CD4-positive, alpha-beta T cell treated with Interferon gamma for 1 hour (primary cell): ENCODE measurements at regions not wholly inside any gene's neighbourhood (a gene's known extent, or its start where the extent isn't known, plus 50 kb on each side); places are given as distances from the start of the nearest gene placed in this dataset.
A peak's percentile ranks its signal among the peaks of the same experiment; 100 is the strongest.
"Not testable (repeated sequence)": the region's sequence is repeated elsewhere in the genome, so short reads cannot be mapped to it uniquely, and the experiment has no call there.

ENCODE experiments used
- DNase-seq: peaks from one replicate; pipeline ENCODE4 v3.0.0-alpha.2; 2020

DNA sequence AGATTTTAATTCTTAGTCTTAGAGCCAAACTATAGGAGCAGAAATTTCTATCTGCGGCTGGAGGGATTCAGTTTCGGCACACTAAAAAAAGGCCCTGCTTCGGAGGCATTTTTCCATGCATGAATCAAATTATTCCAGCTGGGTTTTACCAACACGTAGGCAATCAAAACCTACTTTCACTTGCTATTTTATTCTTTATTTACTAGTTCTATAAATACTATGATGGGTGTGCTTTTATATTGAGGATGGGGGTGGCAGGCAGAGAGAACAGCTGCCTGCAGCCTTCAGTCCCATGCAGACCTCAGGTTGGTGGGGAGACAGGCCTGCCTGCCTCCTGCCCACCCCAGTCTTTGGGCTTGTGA, 609.8 kb downstream of the BCOR start:
- no peak for DNase-seq

DNA sequence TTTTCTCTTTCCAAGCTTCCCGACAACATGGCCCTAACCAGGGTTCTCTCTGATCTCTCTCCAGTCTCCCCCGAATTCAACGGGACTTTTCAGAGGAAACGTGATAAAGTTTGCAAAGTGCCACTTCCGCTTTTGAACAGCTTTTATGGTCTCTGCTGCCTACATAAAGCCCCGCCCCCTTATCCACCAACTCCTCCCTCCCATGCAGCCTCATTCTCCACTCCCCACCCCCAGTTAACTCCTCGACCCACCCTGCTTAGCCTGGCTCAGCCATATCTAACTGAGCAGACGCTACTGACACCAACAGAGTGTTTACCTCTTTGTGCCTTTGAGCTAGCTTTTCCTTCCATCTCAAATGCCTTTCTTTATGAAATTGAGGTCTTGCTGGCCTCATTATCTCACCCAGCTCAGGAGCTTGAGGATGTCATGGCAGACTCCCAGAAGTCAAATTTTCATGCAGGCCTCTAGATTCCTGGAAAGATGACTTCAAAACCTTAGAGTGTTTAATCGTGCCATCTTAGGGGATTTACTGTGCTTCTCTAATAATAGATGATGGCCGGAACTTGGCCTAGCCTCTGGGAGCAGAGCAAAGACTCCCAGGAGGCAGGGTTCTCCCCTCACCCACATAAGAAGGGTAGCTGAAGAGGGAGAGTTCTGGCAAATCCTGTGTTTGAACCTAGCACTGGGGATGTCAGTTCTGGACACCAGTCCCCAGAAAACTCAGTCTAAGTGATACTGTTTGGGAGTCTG, 606.0 kb downstream of the BCOR start:
- peak; percentile 72 for DNase-seq

DNA sequence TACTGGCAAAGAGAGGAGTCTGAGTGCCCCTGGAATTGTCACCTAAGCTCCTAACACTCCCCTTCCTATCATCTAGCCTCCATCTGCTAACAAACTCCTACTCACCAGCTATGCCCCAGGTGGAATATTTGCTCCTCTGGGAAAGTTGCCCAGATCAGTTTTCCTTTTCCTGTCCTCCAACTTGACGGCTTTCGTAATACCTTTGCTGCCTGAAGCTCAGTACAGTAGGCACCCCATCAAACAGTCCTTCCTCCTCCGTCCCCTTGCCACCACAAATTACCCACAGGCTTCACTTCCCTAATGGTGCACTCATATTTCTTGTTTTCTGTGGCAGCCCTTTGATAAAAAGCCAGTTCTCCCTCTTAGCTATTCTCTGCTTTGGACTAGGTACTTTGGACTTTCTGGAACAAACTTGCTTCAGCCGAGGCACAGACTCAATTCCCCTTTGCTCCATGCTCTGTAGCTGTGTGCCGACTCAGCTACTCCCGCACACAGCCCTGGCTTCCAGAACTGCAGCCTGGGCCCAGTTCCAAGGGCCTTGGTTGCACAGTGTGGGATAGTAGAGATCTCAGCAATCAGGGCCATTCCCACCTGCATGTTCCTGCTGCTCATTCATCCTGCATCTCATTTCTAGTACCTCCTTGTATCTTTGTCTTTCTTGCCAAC, 605.1 kb downstream of the BCOR start:
- DNase-seq: peak; percentile 6

DNA sequence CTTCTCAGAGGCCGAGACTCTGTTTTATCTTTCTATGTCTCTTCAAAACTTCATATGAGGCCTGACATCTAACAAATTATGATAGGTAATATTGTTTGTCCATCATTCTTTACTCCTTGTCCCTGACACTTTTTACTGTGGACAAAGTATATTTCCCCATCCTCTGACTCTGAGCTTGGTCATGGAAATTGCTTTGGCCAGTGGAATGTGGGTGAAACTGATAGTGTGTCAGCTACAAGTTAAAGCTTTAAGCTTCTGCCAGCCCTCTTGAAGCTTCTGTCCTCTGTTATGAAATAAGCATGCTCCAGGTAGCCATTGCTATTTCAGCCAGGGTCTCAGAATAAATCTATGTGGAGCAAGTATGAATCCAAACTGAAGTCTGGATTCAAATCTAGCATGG, 604.6 kb downstream of the BCOR start:
- DNase-seq: no peak

DNA sequence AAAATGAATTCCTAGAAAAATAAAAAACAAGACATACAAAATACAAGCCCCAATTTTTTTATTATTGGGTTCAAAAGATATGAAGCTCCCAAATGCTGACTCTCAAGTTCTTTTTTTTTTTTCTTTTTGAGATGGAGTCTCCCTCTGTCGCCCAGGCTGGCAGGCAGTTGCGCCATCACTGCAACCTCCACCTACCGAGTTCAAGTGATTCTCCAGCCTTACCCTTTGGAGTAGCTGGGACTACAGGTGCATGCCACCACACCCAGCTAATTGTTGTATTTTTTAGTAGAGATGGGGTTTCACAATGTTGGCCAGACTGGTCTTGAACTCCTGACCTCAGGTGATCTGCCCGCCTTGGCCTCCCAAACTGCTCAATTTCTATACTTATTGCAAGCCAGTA, 600.6 kb downstream of the BCOR start:
- DNase-seq: not testable (repeated sequence)

DNA sequence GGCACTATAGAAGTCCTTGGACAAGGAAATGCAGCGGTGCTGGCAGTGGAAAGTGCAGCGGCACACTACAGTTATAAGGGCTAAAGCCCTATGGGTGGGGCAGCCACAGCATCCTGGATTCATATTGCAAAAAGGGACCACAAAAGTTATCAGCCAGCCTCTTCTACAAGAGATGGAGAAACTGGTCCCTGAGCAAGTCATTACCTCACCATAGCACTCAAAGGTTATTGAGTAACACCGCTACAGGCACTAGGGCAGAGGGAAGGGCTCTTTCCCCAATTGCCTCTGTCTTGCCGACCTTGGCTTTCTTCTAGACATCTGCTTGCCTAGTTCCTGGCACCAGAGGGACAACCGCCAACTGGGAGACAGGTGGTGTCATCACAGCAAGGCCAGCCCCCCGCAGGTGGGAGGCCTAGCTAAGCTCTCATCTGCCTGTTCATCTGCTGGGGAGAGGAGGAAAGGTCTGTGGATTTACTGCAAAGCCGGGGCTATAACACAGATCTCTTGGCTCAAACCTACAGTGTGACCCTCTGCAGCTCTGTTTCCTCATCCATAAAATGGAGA, 600.0 kb downstream of the BCOR start:
- no peak for DNase-seq

DNA sequence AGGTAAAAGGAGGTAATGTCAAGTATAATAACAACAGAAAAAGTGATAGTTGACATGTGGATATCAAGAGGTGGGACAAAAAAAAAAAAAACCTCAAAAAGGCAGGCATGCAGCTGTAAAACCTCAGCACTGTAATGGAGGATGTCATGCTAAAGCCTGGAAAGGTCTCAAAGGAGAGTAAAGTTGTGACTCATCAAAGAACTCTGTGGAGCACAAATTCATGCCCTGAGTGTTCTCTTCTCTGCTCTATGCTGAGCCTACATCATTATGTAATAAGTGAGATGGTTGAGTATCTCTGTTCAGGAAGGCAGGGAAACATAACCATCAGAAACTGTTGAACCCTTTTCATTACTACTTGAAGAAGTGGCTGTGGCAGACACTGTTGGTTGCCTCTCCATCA, 597.8 kb downstream of the BCOR start:
- DNase-seq: no peak

DNA sequence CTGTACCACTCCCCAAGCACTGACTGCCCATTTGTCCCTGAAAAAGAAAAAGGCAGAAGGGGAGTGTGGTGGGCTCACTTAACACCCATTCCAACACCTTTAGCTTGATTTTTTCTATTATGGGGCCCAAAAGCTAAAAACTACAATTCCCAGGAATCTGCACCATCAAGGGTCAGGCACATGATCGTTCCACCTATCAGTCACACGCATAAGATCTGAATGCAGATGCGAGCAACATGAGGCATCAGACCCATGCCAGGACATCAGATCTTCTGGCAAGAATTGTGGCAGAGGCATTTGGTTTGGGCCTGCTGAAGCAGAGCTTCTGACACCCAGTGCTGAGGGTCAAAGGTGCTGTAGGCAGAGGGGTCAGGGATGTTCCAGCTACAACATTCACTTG, 595.9 kb downstream of the BCOR start:
- no peak for DNase-seq

DNA sequence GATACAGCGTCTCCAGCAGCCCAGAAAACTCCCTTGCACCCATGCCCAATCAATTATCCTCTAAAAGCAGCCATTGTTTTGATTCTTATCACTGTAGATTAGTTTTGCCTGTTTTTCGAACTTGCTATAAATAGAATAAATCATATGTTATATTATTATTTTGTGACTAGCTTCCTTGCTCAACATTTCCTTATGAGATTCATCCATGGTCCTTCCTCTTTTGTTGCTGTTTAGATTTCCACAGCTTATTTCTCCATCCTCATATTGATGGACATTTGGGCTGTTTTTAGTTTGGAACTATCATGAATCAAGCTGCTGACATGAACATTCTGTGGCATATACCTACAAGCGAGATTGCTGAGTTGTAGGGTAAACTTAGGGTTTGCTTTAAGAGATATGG, 595.3 kb downstream of the BCOR start:
- DNase-seq: no peak

DNA sequence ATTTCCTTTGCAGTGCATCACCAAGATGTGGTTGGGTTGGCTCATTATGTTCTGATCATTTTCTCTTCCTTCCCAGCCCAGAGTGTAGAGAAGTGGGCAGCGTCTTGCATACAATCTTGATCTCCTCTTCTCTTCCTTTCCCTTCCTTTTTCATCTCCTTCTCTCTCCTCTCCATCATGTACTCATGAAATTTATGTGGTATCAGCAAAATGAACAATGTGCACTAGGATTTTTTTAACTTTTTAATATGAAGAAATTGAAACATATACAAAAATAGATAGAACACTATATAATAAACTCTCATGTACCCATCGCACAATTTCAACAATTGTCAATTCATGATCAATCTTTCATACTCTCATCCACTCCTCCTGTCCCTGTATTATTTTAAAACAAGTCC, 593.5 kb downstream of the BCOR start:
- DNase-seq: no peak

DNA sequence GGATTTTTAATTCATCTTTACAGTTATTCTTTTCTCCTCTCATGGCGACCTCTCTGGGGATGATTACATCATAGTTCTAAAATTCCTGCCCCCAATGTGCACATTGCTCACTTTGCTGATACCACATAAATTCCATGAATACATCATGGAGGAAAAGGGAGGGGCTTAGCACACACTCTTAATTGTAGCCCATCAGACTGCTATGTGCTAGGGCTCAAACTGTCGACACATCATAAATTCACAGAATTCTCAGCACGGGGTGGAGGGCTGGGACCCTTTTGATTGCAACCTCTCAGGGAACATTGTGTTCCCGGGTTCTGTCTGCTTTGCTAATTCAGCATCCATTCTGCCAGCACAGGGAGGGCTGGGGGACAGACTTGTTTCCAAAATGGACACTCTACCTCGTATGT, 592.9 kb downstream of the BCOR start:
- no peak for DNase-seq

DNA sequence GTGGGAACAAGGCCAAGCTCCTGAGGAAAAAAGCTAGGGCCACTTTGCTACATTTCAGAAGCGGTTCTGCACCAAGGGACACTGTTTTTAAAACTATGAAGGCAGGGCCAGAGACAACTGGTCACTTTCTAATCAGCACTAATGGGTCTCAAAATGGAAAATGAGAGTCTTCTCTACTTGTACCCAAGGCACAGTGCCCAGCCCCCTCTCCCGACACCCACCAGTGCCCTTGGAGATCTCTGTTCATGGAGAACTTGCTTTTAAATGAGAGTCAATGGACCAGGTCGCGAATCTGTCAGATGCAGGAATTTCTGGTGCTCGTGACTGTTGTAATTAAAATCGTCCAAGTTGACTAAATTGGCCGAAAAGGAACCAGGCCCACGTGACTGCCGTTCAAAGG, 591.6 kb downstream of the BCOR start:
- DNase-seq: no peak

DNA sequence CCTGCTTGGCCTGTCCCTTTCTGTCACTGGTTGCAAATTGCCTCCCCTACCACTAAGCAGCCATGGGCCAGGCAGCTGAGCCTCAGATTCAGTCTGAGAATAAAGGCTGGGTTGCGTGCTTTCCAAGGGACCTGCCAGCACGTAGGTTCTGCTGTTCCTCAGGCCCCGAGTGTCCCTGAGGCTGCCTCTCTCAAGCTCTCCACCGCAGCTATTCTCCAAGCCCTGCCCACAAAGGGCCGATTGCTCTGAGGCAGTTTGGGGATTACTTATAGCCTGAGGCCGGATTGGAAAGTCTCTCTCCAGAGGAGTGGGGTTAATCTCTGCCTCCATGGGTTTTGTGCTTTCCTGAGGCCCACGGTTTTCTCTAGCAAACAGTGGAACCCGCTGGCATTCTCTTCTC, 590.7 kb downstream of the BCOR start:
- no peak for DNase-seq

DNA sequence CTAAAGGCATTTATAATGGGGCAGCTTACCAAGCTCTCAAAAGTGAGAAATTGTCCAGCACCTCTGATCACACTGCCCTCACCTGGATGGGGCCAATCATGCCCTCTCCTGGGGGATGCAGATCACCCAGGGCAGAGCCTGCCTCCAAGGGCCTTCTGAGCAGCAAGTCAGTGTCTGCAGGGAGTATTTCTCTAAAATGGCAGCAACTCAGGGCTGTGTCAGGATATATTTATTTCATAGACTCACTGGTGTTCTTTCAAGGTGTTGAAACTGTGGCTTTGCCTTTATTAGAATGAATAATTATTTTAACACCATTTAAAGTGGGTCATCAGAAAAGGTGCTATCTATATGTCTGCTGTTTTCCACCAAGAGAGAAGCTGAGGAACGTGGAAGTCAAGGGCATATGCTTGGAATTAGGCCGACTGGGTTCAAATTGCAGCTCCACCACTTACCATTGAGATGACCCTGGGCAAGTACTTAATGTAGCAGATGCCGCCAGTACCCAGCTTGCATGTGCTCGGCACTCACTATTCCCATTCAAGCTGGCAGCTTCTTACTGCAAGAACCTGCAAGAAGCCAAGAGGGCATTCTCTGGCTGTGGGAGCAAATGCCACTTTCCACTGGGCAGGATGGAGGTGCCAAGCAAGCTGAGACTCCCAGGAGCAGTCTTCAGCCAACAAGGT, 590.0 kb downstream of the BCOR start:
- no peak for DNase-seq

DNA sequence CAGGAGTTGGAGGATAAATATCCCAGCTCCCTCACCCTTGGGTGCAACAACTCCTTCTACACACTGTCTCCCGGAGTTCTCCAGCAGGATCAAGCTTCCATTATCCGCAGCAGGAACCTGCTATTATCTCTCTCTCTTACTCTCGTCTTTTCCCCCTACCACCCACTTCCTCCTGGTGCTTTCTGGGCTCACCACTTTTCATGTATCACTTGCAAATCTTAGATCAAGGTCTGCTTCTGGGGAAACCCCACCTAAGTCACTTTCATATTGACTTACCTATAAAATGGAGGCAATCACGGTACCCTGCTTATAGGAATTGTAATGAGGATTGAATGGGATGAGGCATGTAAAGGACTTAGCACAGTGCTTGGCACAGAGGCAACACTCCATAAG, 589.5 kb downstream of the BCOR start:
- DNase-seq: no peak

DNA sequence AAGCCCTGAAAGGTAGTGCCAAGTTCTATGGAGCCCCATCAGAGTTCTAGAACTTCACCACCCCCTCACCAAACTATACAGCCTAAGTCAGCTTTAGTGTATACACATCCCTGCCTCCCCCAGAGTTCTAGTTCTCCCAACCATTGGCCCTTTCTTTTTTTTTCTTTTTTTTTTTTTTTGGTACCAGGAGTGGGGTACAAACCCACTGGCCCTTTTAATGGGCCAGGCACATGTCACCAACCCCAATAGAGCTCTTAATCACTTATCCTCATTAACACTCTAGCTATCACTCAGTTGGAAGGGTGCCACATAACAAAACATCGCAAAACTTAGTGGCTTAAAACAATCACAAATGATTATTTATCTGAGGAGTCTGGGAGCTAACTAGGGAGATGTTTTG, 588.6 kb downstream of the BCOR start:
- no peak for DNase-seq

DNA sequence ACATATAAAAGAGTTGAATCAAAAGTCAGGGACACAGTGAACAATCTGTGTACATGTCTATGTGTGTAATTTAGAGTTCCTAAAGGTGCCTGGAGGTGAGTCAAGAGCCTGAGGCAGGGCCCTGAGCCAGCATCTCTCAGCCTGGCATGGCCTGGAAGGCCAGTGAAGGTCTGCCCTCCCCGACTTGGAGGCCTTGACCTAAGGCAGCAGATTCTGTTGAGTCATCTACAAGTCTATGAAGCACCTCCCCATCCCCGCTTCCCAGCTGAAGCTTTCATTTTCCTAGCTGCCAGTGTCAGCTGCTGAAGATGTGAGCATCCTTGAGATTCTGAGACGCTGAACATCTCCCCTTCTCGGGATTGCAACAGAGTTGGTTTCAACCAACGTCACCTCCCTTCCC, 583.9 kb downstream of the BCOR start:
- no peak for DNase-seq

DNA sequence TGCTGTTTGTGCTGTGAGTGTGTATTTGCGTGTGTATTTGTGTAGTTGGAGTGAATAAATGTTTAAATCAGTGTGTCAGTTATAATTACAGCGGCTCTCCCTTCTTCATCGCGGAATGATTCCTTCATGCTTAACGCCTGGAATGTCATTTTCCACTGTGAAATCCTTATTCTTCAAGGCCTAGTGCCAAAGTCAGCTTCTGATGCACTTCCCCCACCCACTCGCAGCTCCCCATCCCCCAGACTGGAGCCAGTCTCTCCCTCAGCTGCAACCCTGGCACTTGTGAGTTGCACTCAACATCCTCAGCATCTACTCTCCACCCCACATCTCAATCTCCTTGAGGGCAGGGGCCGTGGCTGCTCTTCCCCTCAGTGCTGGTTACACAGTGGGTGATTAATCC, 583.0 kb downstream of the BCOR start:
- DNase-seq: no peak

DNA sequence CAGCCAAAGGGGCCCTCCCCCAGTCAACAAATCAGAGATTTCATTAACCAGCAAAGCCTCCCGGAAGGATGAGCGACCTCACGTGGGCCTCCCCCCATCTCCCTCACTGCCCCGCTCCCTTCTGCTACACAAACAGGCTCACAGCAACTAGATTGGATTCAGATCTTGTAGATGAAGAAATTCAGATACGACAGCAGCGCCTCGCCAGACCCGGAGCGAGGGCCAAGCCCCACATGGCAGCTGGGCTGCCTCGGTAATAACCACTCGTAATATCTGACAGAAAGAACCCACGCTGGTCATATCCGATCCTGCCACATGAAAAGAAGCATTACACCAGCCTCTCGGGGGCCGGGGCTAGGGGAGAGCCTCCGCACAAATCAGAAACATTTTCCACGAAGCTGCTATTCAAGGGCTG, 581.3 kb downstream of the BCOR start:
- no peak for DNase-seq

DNA sequence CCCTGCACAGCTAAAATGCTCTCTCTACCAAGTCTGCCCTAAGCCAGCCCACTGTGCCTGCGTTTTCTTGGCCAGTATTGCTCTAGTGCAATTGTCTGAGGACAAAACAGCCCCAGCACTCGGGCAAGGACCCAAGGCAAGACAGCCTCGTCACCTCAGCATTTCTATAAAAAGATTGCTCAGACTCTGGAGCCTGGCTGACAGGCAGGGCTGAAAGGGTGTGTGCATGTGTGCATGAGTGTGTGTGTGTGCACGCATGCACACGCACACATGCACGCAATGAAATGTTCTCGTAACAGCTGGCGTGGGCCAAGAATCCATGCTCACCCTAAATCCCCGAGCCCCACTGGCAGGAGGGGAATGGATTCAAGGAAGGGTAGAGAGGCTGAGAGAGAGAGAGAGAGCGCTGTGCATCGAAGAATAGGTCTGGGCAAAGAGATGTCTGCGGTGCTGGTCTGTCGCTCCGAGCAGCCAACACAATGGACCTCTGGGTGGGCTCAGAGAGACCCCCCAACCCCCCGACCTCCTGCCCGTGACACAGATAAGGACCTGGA, 579.2 kb downstream of the BCOR start:
- no peak for DNase-seq

DNA sequence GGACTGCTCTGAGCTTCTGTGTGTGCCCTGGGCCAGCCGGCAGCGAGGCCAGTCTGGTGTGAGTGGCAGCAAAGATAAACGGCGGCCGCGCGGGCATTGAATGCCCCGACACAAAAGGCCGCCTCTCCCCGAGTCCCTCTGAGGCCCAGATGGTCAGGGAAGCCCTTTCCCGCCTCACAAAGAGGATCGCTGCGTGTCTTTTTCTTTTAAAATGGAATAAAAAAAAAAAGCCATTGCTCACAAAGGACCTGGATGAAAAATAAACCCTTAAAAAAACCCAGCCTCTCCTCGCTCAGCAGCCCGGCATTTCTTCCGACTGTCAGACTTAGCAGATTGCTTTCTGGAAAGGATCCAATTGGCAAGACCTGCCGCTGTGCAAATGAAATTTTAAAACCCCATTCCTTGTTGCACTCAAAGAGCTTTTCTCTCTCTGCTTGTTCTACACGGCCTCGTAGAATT, 578.7 kb downstream of the BCOR start:
- no peak for DNase-seq

DNA sequence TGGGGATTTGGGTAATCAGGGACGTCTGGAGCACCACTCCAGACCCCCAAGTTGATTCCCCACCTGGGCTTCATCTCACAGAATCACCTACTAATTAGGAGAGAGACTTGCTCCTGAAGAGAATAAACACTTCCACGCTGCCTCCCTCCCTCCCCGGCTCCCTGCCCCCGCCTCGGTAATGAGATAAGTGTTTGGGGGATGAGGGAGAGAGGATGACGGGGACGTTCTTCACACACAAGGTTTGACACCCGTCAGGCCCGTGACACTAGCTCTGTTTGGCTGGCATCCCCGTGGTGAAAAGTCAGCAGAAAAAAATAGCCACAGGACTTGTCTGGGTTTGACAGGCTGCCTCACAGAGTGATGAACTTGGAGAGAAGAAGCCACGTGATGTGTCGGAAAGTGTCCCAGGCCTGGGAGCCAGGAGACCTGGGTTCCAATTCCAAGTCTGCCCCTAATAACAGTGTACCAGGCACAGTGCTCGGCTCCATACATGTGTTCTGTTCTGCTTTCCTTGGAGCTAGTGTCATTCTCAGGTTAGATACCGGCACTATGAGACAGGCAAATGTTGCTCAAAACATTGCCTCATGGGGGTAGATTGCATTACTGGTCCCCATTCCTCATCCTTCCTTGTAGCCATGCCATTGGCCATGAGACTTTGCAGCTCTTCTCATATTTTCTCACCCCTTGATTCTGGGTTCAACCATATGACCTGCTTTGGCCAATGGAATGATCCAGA, 578.0 kb downstream of the BCOR start:
- no peak for DNase-seq

DNA sequence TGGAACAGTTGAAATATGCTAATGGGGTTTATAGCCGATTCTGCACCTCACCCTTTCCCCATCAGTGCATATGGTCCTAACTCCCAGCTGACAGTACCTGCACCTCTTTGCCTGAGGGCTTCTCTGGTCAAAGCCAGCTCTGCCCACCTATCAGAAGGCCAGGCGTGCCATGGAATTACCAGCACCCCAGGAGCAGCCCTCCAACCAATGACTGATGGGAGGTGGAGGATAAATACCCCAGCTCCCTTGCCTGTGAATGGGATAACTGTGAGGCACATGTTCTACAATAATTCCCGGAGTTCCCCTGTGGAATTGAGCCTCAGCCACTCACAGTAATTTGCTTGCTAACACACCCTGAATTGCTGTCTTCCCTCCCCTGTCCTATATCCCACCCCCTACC, 572.0 kb downstream of the BCOR start:
- no peak for DNase-seq
